HCT116 (cell line): ENCODE measurements at regions not wholly inside any gene's neighbourhood (a gene's known extent, or its start where the extent isn't known, plus 50 kb on each side); places are given as distances from the start of the nearest gene placed in this dataset.

Experiments
- ATAC-seq: fragments of 200-7000 bp; cut with Tn5 transposase; 2 replicates; pipeline ENCODE4 v1.9.1; 2020; ENCODE audit warnings: mild to moderate bottlenecking, moderate library complexity
- BruUV-seq: library from RNA; stranded (reverse); fragments of 400-500 nt; replicated peaks from 2 replicates; lab custom pipeline; 2021; lab: Mats Ljungman, UMichigan
- CTCF ChIA-PET: fragments of 300-600 bp; sonication (Branson Sonifier 250); formaldehyde crosslinking; loops from one replicate; lab custom pipeline; 2021; ENCODE audit warnings: antibody characterized with exemption; lab: Charles Lee
- POLR2A ChIA-PET: fragments of 300-600, 350-600 bp; sonication (Branson Sonifier 250); formaldehyde crosslinking; loops from one replicate; lab custom pipeline; 2021; ENCODE audit warnings: antibody characterized with exemption; lab: Charles Lee
- RAD21 ChIA-PET, 2 experiments: fragments of 300-600 bp; sonication (Branson Sonifier 250); formaldehyde crosslinking; loops; one replicate each; lab custom pipeline; 2023; ENCODE audit warnings: low total read pairs in 2 of 2; ENCODE audit not compliant: uncharacterized antibody in 2 of 2, unreplicated experiment in 2 of 2, low non-redundant PET in 1 of 2; lab: Charles Lee
- DNase-seq: peaks from one replicate; pipeline ENCODE4 v3.0.0-alpha.2; 2010; ENCODE audit warnings: low read depth, low spot score
- H2AFZ ChIP-seq: fragments of 200-600 bp; shearing (Covaris generic), sonication (generic); 2 replicates; pipeline ENCODE4 v1.6.1; 2017; ENCODE audit warnings: low read depth, mixed run types, mixed read lengths, antibody characterized with exemption, low read length; ENCODE audit not compliant: poor library complexity, severe bottlenecking
- H3K27ac ChIP-seq: 2 replicates; pipeline ENCODE4 v1.5.1; 2012; ENCODE audit warnings: low read depth, low read length
- H3K27me3 ChIP-seq: fragments of 200-600 bp; sonication (generic); 2 replicates; pipeline ENCODE4 v1.6.1; 2016; ENCODE audit warnings: mixed run types, low read length, mixed read lengths; ENCODE audit not compliant: insufficient read depth
- H3K36me3 ChIP-seq, 2 experiments: fragments of 200-500 bp in 1 of 2; fragments of 200-600 bp in 1 of 2; sonication (Bioruptor generic) in 1 of 2; sonication (generic) in 1 of 2; 2 replicates each; pipeline versions ENCODE4 v1.5.1 to v1.6.1; 2014 to 2016; ENCODE audit warnings: low read length in 2 of 2, inconsistent platforms in 1 of 2, mixed read lengths in 1 of 2, mixed run types in 1 of 2; ENCODE audit not compliant: insufficient read depth in 2 of 2, control insufficient read depth in 1 of 2
- H3K4me1 ChIP-seq, 2 experiments: fragments of 200-600 bp in 1 of 2; sonication (generic) in 1 of 2; 2 replicates each; pipeline versions ENCODE4 v1.5.1 to v1.6.1; 2012 to 2017; ENCODE audit warnings: low read length in 2 of 2, inconsistent platforms in 1 of 2, mild to moderate bottlenecking in 1 of 2, mixed read lengths in 1 of 2, mixed run types in 1 of 2, moderate library complexity in 1 of 2; ENCODE audit not compliant: insufficient read depth in 2 of 2, control insufficient read depth in 1 of 2
- H3K4me2 ChIP-seq: fragments of 200-600 bp; sonication (generic); 2 replicates; pipeline ENCODE4 v1.6.1; 2017; ENCODE audit warnings: mixed run types, low read length, mixed read lengths
- H3K4me3 ChIP-seq, 2 experiments: fragments of 200-600 bp in 1 of 2; sonication (generic) in 1 of 2; replicated peaks in 1 of 2; 2 replicates each; pipeline ENCODE4 v1.5.1; 2011 to 2016; ENCODE audit warnings: low read length in 2 of 2, control low read depth in 1 of 2, low read depth in 1 of 2, mild to moderate bottlenecking in 1 of 2, mixed read lengths in 1 of 2, mixed run types in 1 of 2
- H3K79me2 ChIP-seq: fragments of 200-600 bp; sonication (generic); 2 replicates; pipeline ENCODE4 v1.6.1; 2017; ENCODE audit warnings: mild to moderate bottlenecking, mixed run types, low read length, moderate library complexity, mixed read lengths; ENCODE audit not compliant: insufficient read depth
- H3K9ac ChIP-seq: fragments of 200-600 bp; sonication (generic); 2 replicates; pipeline ENCODE4 v1.6.1; 2016; ENCODE audit warnings: low read length, mixed read lengths
- H3K9me2 ChIP-seq: fragments of 200-600 bp; sonication (generic), shearing (Covaris generic); 2 replicates; pipeline ENCODE4 v1.6.1; 2017; ENCODE audit warnings: mixed run types, mild to moderate bottlenecking, moderate library complexity; ENCODE audit not compliant: insufficient read depth
- H3K9me3 ChIP-seq, 2 experiments: fragments of 200-500 bp in 1 of 2; fragments of 200-600 bp in 1 of 2; sonication (Bioruptor generic) in 1 of 2; sonication (generic) in 1 of 2; 2 replicates each; pipeline ENCODE4 v1.6.1; 2014 to 2017; ENCODE audit warnings: low read length in 2 of 2, mixed read lengths in 2 of 2, inconsistent platforms in 1 of 2, low read depth in 1 of 2, mild to moderate bottlenecking in 1 of 2, mixed run types in 1 of 2, moderate library complexity in 1 of 2; ENCODE audit not compliant: control insufficient read depth in 1 of 2, insufficient read depth in 1 of 2
- H4K20me1 ChIP-seq: fragments of 200-600 bp; sonication (generic), shearing (Covaris generic); 2 replicates; pipeline ENCODE4 v1.6.1; 2017; ENCODE audit warnings: mixed run types, mild to moderate bottlenecking, moderate library complexity; ENCODE audit not compliant: insufficient read depth
- EGR1 ChIP-seq: IDR thresholded peaks from 2 replicates; pipeline ENCODE4 v1.6.1; 2012; ENCODE audit warnings: low read depth
- ELF1 ChIP-seq: IDR thresholded peaks from 2 replicates; pipeline ENCODE4 v1.6.1; 2012; ENCODE audit warnings: low read depth, borderline replicate concordance
- SP1 ChIP-seq: IDR thresholded peaks from 2 replicates; pipeline ENCODE4 v1.6.1; 2012; ENCODE audit warnings: low read depth
- SRF ChIP-seq: IDR thresholded peaks from 2 replicates; pipeline ENCODE4 v1.6.1; 2012; ENCODE audit warnings: low read depth
- ZFX ChIP-seq: fragments of 450-650 bp; IDR thresholded peaks from 2 replicates; pipeline ENCODE4 v1.6.1; 2017
- ZNF274 ChIP-seq: fragments of 200-500 bp; sonication (Bioruptor generic); IDR thresholded peaks from 2 replicates; pipeline ENCODE4 v1.6.1; 2014; ENCODE audit warnings: mild to moderate bottlenecking, low read depth, low read length, inconsistent platforms
- intact Hi-C: fragments of 100-400 bp; cut with micrococcal nuclease; formaldehyde crosslinking; loops from 2 replicates; pipeline ENCODE4 v1.10.0; 2022
- TF ChIP-seq, protein P1 (sequence below): IDR thresholded peaks from 2 replicates; pipeline ENCODE4 v1.6.1; 2011; ENCODE audit warnings: mild to moderate bottlenecking, low read length, moderate library complexity; ENCODE audit not compliant: insufficient replicate concordance; ENCODE audit errors: extremely low read depth
- TF ChIP-seq, protein P2 (sequence below): IDR thresholded peaks from 2 replicates; pipeline ENCODE4 v1.6.1; 2012
- TF ChIP-seq, protein P3 (sequence below): IDR thresholded peaks from 2 replicates; pipeline ENCODE4 v1.6.1; 2012; ENCODE audit warnings: low read depth

DNA sequence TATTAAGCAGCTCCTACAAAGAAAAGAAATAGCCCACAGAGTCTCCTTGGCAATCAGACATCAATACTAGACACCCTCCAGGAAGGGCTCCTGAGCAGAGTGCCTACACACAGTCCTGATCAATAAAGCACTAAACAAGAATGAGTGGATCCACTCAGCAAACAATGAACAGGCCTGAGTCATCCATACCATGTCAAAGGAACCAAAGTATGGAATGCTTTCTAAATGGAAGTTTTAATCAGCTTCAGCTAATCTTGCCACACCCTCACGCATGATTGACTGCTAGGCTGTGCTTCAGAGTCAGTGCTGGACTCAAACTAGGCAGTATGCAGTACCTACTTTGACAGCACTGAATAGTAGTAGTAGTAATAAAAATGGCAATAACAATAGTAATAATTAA is 392.7 kb upstream of the HTR2A start:
- Histone ChIP-seq H3K4me1 (no peaks in the 10 kb centered on the region), H3K9me3 (no peaks in the 10 kb centered on the region; a peak in 1 of 4 replicates), H2AFZ (no peak overlapping the region), H4K20me1 (no peaks in the 10 kb centered on the region), H3K27ac (no peak overlapping the region), H3K27me3 (no peaks in the 10 kb centered on the region), H3K79me2 (no peaks in the 10 kb centered on the region), H3K4me3 (no peak overlapping the region), H3K4me2 (no peak overlapping the region), H3K9me2 (no peaks in the 10 kb centered on the region), H3K9ac (no peak overlapping the region), H3K36me3 (no peaks in the 10 kb centered on the region)
- intact Hi-C loops = no loop called here
- ChIA-PET CTCF (no interaction called here), RAD21 (no interaction called here), POLR2A (no interaction called here)
- BruUV-seq = no TSS peak
- DNase-seq (no peak), ATAC-seq (no peak)
- no peak for TF ChIP-seq SRF
- TF ChIP-seq, protein P1, sequence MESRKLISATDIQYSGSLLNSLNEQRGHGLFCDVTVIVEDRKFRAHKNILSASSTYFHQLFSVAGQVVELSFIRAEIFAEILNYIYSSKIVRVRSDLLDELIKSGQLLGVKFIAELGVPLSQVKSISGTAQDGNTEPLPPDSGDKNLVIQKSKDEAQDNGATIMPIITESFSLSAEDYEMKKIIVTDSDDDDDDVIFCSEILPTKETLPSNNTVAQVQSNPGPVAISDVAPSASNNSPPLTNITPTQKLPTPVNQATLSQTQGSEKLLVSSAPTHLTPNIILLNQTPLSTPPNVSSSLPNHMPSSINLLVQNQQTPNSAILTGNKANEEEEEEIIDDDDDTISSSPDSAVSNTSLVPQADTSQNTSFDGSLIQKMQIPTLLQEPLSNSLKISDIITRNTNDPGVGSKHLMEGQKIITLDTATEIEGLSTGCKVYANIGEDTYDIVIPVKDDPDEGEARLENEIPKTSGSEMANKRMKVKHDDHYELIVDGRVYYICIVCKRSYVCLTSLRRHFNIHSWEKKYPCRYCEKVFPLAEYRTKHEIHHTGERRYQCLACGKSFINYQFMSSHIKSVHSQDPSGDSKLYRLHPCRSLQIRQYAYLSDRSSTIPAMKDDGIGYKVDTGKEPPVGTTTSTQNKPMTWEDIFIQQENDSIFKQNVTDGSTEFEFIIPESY = no peak
- TF ChIP-seq, protein P2, sequence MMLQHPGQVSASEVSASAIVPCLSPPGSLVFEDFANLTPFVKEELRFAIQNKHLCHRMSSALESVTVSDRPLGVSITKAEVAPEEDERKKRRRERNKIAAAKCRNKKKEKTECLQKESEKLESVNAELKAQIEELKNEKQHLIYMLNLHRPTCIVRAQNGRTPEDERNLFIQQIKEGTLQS = no peak
- TF ChIP-seq ELF1 = no peak
- TF ChIP-seq, protein P3, sequence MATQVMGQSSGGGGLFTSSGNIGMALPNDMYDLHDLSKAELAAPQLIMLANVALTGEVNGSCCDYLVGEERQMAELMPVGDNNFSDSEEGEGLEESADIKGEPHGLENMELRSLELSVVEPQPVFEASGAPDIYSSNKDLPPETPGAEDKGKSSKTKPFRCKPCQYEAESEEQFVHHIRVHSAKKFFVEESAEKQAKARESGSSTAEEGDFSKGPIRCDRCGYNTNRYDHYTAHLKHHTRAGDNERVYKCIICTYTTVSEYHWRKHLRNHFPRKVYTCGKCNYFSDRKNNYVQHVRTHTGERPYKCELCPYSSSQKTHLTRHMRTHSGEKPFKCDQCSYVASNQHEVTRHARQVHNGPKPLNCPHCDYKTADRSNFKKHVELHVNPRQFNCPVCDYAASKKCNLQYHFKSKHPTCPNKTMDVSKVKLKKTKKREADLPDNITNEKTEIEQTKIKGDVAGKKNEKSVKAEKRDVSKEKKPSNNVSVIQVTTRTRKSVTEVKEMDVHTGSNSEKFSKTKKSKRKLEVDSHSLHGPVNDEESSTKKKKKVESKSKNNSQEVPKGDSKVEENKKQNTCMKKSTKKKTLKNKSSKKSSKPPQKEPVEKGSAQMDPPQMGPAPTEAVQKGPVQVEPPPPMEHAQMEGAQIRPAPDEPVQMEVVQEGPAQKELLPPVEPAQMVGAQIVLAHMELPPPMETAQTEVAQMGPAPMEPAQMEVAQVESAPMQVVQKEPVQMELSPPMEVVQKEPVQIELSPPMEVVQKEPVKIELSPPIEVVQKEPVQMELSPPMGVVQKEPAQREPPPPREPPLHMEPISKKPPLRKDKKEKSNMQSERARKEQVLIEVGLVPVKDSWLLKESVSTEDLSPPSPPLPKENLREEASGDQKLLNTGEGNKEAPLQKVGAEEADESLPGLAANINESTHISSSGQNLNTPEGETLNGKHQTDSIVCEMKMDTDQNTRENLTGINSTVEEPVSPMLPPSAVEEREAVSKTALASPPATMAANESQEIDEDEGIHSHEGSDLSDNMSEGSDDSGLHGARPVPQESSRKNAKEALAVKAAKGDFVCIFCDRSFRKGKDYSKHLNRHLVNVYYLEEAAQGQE = no peak
- TF ChIP-seq ZFX = no peak
- no peak for TF ChIP-seq EGR1
- TF ChIP-seq ZNF274 = no peak
- TF ChIP-seq SP1 = no peak
